ENCODE measurements at regions not wholly inside any gene's neighbourhood (a gene's known extent, or its start where the extent isn't known, plus 50 kb on each side); places are given as distances from the start of the nearest gene placed in this dataset.

- TF ChIP-seq ZNF449 (CRISPR knock-in tag; IDR thresholded peaks at IDR 0.05): no peak
- no peak for TF ChIP-seq MYC (IDR thresholded peaks at IDR 0.05; ENCODE audit: low read depth, low read length)
- TF ChIP-seq MYC (CRISPR knock-in tag; IDR thresholded peaks at IDR 0.05; ENCODE audit: borderline replicate concordance, low read depth): no peak
- TF ChIP-seq KLF16 (IDR thresholded peaks at IDR 0.05): no peak
- TF ChIP-seq SRSF7 (optimal IDR thresholded peaks at IDR 0.05; ENCODE audit: low read depth, low read length): no peak
- TF ChIP-seq ZNF133 (CRISPR knock-in tag; IDR thresholded peaks at IDR 0.05): no peak
- 0 out of 2 replicates have a peak, but pooled peaks have one; percentile 39 for TF ChIP-seq PYGO2 (tag; IDR thresholded peaks at IDR 0.05)
- no peak for TF ChIP-seq FOXJ3 (CRISPR knock-in tag; IDR thresholded peaks at IDR 0.05)
- TF ChIP-seq POU5F1 (IDR thresholded peaks at IDR 0.05; ENCODE audit: borderline replicate concordance, low read depth, low read length, partially characterized antibody): no peak
- TF ChIP-seq SUPT5H (IDR thresholded peaks at IDR 0.05): no peak
- TF ChIP-seq SP1 (CRISPR knock-in tag; IDR thresholded peaks at IDR 0.05): no peak
- 0 out of 2 replicates have a peak, but pooled peaks have one; percentile 26 for TF ChIP-seq FOSL1 (tag; conservative IDR thresholded peaks at IDR 0.05)
- TF ChIP-seq PBX2 (CRISPR knock-in tag; IDR thresholded peaks at IDR 0.05; ENCODE audit: low read depth): no peak
- TF ChIP-seq PBX2 (tag; conservative IDR thresholded peaks at IDR 0.05; ENCODE audit: low read depth): no peak
- TF ChIP-seq NFE2 (IDR thresholded peaks at IDR 0.05; ENCODE audit: low read depth): peak; percentile 33; the same call in 1 of the 2 replicates
- TF ChIP-seq TOE1 (IDR thresholded peaks at IDR 0.05; ENCODE audit: borderline replicate concordance): no peak
- TF ChIP-seq TOE1 (CRISPR knock-in tag; IDR thresholded peaks at IDR 0.05; ENCODE audit: borderline replicate concordance, low read depth): no peak
- TF ChIP-seq SPI1 (IDR thresholded peaks at IDR 0.05; ENCODE audit: borderline replicate concordance, low read depth, low read length): no peak
- TF ChIP-seq ADNP (tag; IDR thresholded peaks at IDR 0.05): no peak
- TF ChIP-seq PKNOX1 (IDR thresholded peaks at IDR 0.05): no peak
- no peak for TF ChIP-seq KDM2B (CRISPR knock-in tag; IDR thresholded peaks at IDR 0.05)
- TF ChIP-seq, protein P1, sequence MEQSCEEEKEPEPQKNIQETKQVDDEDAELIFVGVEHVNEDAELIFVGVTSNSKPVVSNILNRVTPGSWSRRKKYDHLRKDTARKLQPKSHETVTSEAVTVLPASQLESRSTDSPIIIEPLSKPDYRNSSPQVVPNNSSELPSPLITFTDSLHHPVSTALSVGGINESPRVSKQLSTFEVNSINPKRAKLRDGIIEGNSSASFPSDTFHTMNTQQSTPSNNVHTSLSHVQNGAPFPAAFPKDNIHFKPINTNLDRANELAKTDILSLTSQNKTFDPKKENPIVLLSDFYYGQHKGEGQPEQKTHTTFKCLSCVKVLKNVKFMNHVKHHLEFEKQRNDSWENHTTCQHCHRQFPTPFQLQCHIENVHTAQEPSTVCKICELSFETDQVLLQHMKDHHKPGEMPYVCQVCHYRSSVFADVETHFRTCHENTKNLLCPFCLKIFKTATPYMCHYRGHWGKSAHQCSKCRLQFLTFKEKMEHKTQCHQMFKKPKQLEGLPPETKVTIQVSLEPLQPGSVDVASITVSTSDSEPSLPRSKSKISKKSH (CRISPR knock-in tag; IDR thresholded peaks at IDR 0.05): no peak
Observed at GRCh38 chr20:23153696-23154341, 67.7 kb upstream of the CD93 start (continued).
